Spleen (tissue), 11 donors: ENCODE measurements at regions not wholly inside any gene's neighbourhood (a gene's known extent, or its start where the extent isn't known, plus 50 kb on each side); places are given as distances from the start of the nearest gene placed in this dataset.

Source experiments
- DNase-seq: peaks from one replicate; pipeline ENCODE4 v3.0.0-alpha.2; 2020
- H3K27ac ChIP-seq, 8 donors: fragments of 200-600 bp; sonication (generic) in 7 of 8; 1 replicate in 4 of 8; 2 replicates in 4 of 8; pipeline versions ENCODE4 v1.5.0 to v1.8.0; 2016 to 2021; ENCODE audit warnings: inconsistent platforms in 4 of 8, mild to moderate bottlenecking in 4 of 8, moderate library complexity in 1 of 8
- H3K27me3 ChIP-seq, 7 donors: fragments of 200-600 bp; sonication (generic) in 6 of 7; replicated peaks in 1 of 7; 1 replicate in 4 of 7; 2 replicates in 3 of 7; pipeline versions ENCODE4 v1.5.0 to v1.8.0; 2016 to 2021; ENCODE audit warnings: inconsistent platforms in 3 of 7, mild to moderate bottlenecking in 1 of 7
- H3K36me3 ChIP-seq, 6 donors: fragments of 200-600 bp; sonication (generic) in 5 of 6; 1 replicate in 4 of 6; 2 replicates in 2 of 6; pipeline versions ENCODE4 v1.5.0 to v1.8.0; 2016 to 2021; ENCODE audit warnings: inconsistent platforms in 2 of 6
- H3K4me1 ChIP-seq, 6 donors: fragments of 200-600 bp; sonication (generic) in 5 of 6; 1 replicate in 3 of 6; 2 replicates in 3 of 6; pipeline versions ENCODE4 v1.5.0 to v1.8.0; 2016 to 2021; ENCODE audit warnings: inconsistent platforms in 3 of 6
- H3K4me3 ChIP-seq, 8 donors: fragments of 200-600 bp; sonication (generic) in 7 of 8; 1 replicate in 4 of 8; 2 replicates in 4 of 8; pipeline versions ENCODE4 v1.5.0 to v1.8.0; 2016 to 2021; ENCODE audit warnings: inconsistent platforms in 4 of 8, mild to moderate bottlenecking in 4 of 8, moderate library complexity in 2 of 8
- H3K9me3 ChIP-seq, 8 donors: fragments of 200-600 bp; sonication (generic) in 7 of 8; 1 replicate in 4 of 8; 2 replicates in 4 of 8; pipeline versions ENCODE4 v1.5.0 to v1.8.0; 2016 to 2021; ENCODE audit warnings: inconsistent platforms in 4 of 8
- CTCF ChIP-seq, 11 experiments: fragments of 200-600 bp in 7 of 11; fragments of 450-650 bp in 4 of 11; sonication (generic) in 4 of 11; IDR thresholded peaks in 8 of 11; conservative IDR thresholded peaks in 3 of 11; 1 replicate in 7 of 11; 2 replicates in 4 of 11; pipeline versions ENCODE4 v1.4.0 to v1.8.0; 2016 to 2021; ENCODE audit warnings: antibody characterized with exemption in 11 of 11, inconsistent platforms in 4 of 11, mild to moderate bottlenecking in 1 of 11
- POLR2A ChIP-seq, 3 donors: fragments of 450-650 bp; IDR thresholded peaks; one replicate each; pipeline ENCODE4 v1.5.1; 2017; ENCODE audit warnings: antibody characterized with exemption in 3 of 3, mild to moderate bottlenecking in 1 of 3
- POLR2AphosphoS5 ChIP-seq, 3 donors: sonication (generic); formaldehyde crosslinking; IDR thresholded peaks; one replicate each; pipeline ENCODE4 v1.5.1; 2017; ENCODE audit warnings: antibody characterized with exemption in 3 of 3
- WGBS, 5 donors: extraction: QIAGEN DNeasy Blood & Tissue Kit in 3 of 5; methylation state at CpG; one replicate each; pipeline versions ENCODE4 v1.1.5 to v1.1.7; 2013 to 2018; 5-methylcytosine and 5-hydroxymethylcytosine counted together
- intact Hi-C: fragments of 100-400 bp; cut with DNase I; formaldehyde crosslinking; loops from one replicate; pipeline ENCODE4 v1.15.0; 2023; ENCODE audit warnings: low total_unique reads
- donor health status: healthy with polysubstance abuse.
- donor health status: DM: no; HTN: no; CAD: no; lungs with moderate emphysema.
- donor health status: DM: no; HTN: no; CAD: no.
- donor health status: Bipolar disorder and iron deficiency.
- donor health status: healthy.
- donor health status: DM: no; HTN: no; CAD: no.
- donor health status: DM: yes; HTN: yes; CAD: no.

- TF ChIP-seq CTCF (IDR thresholded peaks at IDR 0.05 in 8 of 11, conservative IDR thresholded peaks at IDR 0.05 in 3 of 11), result no peak
- TF ChIP-seq POLR2AphosphoS5 (IDR thresholded peaks at IDR 0.05), result no peak
- TF ChIP-seq POLR2A (IDR thresholded peaks at IDR 0.05), result no peak
- Histone ChIP-seq H3K4me3 (no peak overlapping the region), H3K36me3 (no peaks in the 10 kb centered on the region), H3K27ac (no peak overlapping the region), H3K4me1 (no peaks in the 10 kb centered on the region), H3K9me3 (no peaks in the 10 kb centered on the region), H3K27me3 (no peaks in the 10 kb centered on the region)
- WGBS, 5 donors, result 72 to 83% (median 80%) methylated on average over 2 of the region's 2 CpGs
- no peak for DNase-seq
- intact Hi-C loops, result no loop called here
Observed at GRCh38 chr7:88700725-88701124, 58.8 kb upstream of the ZNF804B start.

GRCh38 chr7:88694207-88694606 is 65.3 kb upstream of the ZNF804B start:
- no peak for DNase-seq
- no peak overlapping the region for H3K27ac ChIP-seq
- H3K4me1 ChIP-seq, result no peaks in the 10 kb centered on the region
- TF ChIP-seq CTCF (IDR thresholded peaks at IDR 0.05 in 8 of 11, conservative IDR thresholded peaks at IDR 0.05 in 3 of 11), result no peak
- no peak for TF ChIP-seq POLR2AphosphoS5 (IDR thresholded peaks at IDR 0.05)
- no peak for TF ChIP-seq POLR2A (IDR thresholded peaks at IDR 0.05)
- intact Hi-C loops, result no loop called here
- no peak overlapping the region for H3K4me3 ChIP-seq
- no peaks in the 10 kb centered on the region for H3K9me3 ChIP-seq
- no peaks in the 10 kb centered on the region for H3K27me3 ChIP-seq
- no peaks in the 10 kb centered on the region for H3K36me3 ChIP-seq

GRCh38 chr7:88693131-88693530 is 66.4 kb upstream of the ZNF804B start:
- no peaks in the 10 kb centered on the region for H3K9me3 ChIP-seq
- no peak for DNase-seq
- no peak for TF ChIP-seq POLR2AphosphoS5 (IDR thresholded peaks at IDR 0.05)
- TF ChIP-seq POLR2A (IDR thresholded peaks at IDR 0.05), result no peak
- no peak for TF ChIP-seq CTCF (IDR thresholded peaks at IDR 0.05 in 8 of 11, conservative IDR thresholded peaks at IDR 0.05 in 3 of 11)
- intact Hi-C loops, result no loop called here
- H3K27ac ChIP-seq, result no peak overlapping the region
- no peaks in the 10 kb centered on the region for H3K27me3 ChIP-seq
- H3K36me3 ChIP-seq, result no peaks in the 10 kb centered on the region
- H3K4me1 ChIP-seq, result no peaks in the 10 kb centered on the region
- no peak overlapping the region for H3K4me3 ChIP-seq

- Histone ChIP-seq H3K36me3 (no peaks in the 10 kb centered on the region), H3K4me1 (no peaks in the 10 kb centered on the region), H3K27ac (no peak overlapping the region), H3K9me3 (no peaks in the 10 kb centered on the region), H3K27me3 (no peaks in the 10 kb centered on the region), H3K4me3 (no peak overlapping the region)
- TF ChIP-seq POLR2A (IDR thresholded peaks at IDR 0.05), result no peak
- TF ChIP-seq CTCF (IDR thresholded peaks at IDR 0.05 in 8 of 11, conservative IDR thresholded peaks at IDR 0.05 in 3 of 11), result no peak
- TF ChIP-seq POLR2AphosphoS5 (IDR thresholded peaks at IDR 0.05), result no peak
- no peak for DNase-seq
- intact Hi-C loops, result no loop called here
Observed at GRCh38 chr7:88692493-88692892, 67.0 kb upstream of the ZNF804B start.
